ENCODE measurements at regions not wholly inside any gene's neighbourhood (a gene's known extent, or its start where the extent isn't known, plus 50 kb on each side); places are given as distances from the start of the nearest gene placed in this dataset.
"Not testable (repeated sequence)": the region's sequence is repeated elsewhere in the genome, so short reads cannot be mapped to it uniquely, and the experiment has no call there.

DNA sequence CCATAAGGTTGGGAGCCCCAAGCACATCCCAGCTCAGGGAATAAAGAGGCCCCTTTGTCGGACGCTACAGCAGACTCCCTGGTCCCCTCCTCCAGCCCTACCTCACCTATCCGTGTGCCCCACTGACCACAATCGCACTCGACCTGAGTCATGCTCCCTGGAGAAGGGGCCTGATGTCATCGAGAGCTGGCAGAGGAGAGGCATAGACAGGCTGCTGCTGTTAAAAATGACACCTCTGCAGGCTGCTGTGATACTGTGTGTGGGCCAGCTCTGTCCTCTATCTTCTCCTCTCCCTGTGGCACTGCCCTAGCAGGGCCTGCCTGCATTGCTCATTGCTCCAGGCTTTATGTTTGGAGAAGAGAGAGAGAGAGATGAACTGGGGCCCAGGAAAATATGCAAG, 123.4 kb upstream of the SYT13 start:
- no peak for DNase-seq (ENCODE audit: low read depth in 2 of 2)

DNA sequence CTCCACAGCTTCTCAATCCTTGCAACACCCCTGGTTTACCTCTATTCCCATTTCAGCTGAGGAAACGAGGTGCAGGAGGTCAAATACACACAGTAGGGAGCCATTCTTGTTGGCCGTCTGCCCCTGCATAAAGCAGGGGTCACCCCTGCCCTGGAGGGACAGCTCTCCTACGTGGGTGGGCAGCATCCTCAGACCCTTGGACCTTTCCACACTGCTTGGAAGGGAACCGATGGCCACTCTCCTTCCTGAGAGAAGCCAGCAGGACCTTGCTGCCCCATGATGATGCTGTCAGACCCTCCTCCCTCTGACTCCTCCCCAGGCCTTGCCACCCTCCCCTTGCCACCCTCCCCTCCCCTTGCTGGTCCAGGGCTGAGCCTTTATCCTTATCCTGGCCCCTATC, 121.1 kb upstream of the SYT13 start:
- no peak for DNase-seq (ENCODE audit: low read depth in 2 of 2)

DNA sequence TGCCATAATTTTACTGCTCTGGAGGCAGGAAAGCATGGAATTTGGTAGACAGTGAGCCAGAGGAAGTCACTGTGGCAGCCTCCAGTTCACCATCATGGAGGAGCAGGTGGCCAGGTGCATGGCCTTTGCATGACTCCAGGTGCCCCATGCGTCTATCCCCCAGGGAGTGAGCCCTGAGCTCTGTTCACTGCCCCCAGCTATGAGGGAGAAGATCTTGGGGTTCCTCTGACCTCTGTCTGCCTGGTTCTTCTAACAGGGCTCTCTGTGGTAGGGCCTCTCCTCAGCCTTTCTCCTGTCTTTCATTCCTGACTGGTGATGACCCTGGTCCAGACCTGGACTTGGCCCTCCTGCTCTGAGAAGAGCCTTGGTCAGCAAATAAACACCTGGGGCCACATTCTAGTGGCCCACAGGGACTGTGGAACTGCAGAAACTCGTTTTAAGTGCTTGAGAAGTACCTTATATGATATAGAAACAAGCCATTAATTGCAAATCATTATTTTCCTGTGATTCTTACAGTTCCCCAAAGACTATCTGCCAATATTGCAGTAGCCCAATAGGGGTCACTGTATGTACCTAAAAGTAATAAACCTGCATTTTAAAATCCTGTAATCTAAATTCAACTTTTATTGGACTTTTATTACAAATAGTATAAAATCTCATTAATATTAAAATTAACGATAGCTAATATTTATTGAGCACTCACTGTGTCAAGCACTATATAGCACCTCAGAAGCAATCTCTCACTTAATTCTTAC, 120.0 kb upstream of the SYT13 start:
- DNase-seq (ENCODE audit: low read depth in 2 of 2) = no peak

DNA sequence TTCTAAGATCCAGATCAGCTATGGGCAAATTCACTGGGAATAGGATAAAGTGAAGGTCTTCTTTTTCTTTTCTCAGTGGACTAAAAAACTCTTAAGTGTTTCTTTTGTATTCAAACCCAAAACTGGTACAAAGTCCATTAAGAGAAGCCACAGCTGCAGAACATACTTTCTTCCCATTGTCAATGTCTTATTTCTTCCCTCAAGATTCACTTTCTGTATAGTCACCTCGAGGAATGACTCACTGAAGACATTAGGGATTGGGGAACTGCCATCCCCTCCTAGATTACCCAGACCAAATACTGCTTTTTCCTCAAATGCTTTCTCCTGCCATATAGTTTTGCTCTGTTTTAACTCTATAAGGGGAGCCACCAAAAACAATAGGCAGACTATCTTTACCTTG, 117.4 kb upstream of the SYT13 start:
- not testable (repeated sequence) for DNase-seq (ENCODE audit: low read depth in 2 of 2)

DNA sequence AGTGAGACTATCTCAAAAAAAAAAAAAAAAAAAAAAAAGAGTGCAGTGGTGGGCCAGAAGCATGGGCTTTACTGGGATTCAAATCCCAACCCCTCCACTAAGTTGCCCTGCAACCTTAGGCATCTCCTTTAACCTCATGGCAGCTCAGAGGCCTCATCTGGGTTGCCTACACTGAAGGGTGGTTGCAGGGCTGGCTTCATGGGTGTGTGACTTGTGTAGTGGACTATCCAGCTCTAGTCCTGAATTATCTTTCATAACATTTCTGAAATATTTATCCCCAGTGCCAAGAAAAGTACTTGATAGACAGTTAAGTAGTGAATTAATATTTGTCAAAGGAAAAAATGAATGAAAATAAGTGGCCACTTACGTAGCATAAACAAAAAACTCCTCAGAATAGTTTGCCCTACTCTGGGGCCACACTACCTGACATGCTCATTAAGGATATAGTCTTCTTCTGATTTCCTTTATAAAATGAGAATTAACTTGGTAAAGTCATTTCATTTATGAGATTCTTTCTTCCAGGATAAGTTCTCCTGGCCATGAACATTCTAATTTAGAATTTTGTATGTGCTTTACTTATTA, 116.0 kb upstream of the SYT13 start:
- DNase-seq (ENCODE audit: low read depth in 2 of 2) = no peak

DNA sequence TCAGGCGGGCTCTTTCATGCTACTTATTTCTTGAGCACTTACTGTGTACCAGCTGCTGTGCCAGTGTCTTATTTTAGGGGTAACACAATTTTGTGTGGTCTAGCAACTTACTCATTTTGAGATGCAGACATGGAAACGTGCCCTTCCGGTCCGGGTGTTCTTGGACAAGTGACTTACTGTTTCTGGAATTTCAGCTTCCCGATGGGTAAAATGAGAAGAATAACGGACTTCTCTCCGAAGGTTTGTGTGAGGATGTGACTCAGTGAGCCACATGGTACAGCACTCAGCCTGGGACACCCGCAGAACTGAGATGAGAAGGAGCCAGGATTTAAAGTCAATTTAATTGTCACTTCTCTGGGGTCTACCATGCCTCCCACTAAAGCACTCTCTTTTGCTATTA, 114.5 kb upstream of the SYT13 start:
- DNase-seq (ENCODE audit: low read depth in 2 of 2) = no peak

DNA sequence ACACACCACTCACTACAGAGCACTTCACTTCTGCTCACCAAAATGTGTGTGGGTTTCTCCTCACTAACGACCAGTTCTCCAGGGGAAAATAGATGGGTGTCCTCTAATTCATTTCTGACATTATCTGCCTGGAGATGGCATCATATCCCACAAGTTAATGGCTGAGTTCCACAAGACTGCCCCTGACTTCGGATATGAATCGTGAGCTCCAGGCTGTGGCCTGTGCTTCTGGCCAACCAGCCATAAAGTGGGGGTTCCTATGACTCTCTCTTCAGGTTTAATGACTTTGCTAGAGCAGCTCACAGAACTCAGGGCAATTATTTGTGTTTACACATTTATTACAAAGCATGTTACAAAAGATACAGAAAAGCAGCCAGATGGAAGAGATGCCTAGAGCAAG, 113.0 kb upstream of the SYT13 start:
- DNase-seq (ENCODE audit: low read depth in 2 of 2) = no peak

DNA sequence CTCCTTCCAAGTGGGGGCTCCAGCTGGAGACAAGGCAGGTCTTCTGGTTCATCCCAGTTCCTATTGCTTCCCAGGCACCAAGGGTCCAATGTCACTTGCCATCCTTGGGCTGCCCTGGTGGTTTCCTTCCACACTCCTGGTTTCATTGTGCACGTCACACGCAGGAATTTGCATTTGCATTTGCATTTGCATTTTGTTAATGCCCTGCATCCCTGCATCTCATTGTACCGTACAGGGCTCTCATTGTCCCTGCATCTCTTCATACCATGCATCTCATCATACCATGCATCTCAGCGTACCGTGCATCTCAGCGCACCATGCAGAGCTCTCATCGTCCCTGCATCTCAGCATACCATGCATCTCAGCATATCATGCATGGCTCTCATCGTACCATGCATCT, 112.2 kb upstream of the SYT13 start:
- no peak for DNase-seq (ENCODE audit: low read depth in 2 of 2)

- no peak for DNase-seq (ENCODE audit: low read depth in 2 of 2)
Observed at GRCh38 chr11:45396394-45396793, 110.3 kb upstream of the SYT13 start.

- DNase-seq (ENCODE audit: low read depth in 2 of 2) = no peak
Observed at GRCh38 chr11:45395947-45396346, 109.8 kb upstream of the SYT13 start.

- DNase-seq (ENCODE audit: low read depth in 2 of 2) = no peak
Observed at GRCh38 chr11:45395421-45395820, 109.3 kb upstream of the SYT13 start.

GRCh38 chr11:45394294-45395085, 108.3 kb upstream of the SYT13 start:
- DNase-seq (ENCODE audit: low read depth in 2 of 2) = no peak

- no peak for DNase-seq (ENCODE audit: low read depth in 2 of 2)
Observed at GRCh38 chr11:45393826-45394225, 107.7 kb upstream of the SYT13 start.

DNA sequence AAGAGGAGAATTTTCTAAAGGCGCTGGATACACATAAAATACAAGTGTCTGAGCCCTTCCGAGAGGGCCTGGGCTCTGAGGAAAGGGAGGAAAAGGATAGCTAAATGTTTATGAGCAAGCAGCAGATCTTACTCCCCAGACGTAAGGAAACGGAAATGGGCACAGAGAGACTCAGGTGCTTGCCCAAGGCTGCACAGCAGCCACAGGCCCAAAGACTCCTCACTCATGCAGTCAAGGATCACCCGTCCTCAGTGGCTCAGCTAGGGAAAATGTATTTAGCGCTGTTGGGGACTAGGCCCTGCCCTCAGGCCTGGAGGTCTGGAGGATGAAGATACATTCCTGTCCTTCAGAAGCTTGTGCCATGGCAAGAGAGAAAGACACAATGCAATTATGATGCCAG, 107.2 kb upstream of the SYT13 start:
- DNase-seq (ENCODE audit: low read depth in 2 of 2) = no peak

DNA sequence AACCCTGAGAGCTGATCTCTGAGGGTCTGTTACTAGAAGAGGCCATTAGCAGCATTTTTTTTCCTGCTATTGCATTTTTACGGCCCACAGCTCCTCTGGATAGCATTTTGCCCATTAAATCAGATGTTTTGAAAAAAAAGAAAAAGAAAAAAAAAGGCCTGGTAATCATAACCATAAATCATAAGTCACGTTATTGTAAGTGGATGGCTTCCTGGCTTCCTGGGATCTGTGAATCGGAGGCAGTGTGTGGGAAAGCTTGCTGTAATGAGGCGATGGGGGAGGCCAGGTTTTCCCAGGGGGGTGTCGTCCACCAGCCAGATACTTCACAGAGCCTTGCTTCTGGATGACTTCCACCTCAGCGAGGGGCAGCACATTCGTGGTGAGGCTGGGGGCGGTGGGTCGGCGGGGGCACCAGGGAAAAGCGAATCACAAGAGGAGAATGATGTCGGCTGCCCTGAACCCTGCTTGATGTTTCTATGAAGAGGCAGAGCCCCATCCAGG, 106.5 kb upstream of the SYT13 start:
- DNase-seq (ENCODE audit: low read depth in 2 of 2) = no peak

DNA sequence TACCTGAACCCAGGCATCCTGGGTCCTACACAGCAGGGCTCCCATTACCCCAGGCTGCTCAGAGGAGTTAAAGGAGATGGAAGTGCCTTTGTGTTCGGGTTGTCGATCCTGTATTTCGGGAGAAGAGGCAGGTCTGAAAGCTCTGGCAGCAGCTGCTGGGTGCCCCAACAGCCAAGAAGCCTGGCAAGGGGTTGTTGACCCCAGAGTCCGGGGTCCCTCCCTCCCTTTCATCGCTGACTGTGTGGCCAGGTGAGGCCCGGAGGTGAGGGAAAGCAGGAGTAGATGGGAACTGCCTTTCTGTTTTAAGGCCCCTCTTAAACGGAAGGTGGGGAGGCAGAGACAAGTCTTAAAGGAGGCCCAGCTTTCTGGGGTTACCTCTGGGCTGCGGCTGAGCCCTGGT, 106.0 kb upstream of the SYT13 start:
- DNase-seq (ENCODE audit: low read depth in 2 of 2) = no peak

DNA sequence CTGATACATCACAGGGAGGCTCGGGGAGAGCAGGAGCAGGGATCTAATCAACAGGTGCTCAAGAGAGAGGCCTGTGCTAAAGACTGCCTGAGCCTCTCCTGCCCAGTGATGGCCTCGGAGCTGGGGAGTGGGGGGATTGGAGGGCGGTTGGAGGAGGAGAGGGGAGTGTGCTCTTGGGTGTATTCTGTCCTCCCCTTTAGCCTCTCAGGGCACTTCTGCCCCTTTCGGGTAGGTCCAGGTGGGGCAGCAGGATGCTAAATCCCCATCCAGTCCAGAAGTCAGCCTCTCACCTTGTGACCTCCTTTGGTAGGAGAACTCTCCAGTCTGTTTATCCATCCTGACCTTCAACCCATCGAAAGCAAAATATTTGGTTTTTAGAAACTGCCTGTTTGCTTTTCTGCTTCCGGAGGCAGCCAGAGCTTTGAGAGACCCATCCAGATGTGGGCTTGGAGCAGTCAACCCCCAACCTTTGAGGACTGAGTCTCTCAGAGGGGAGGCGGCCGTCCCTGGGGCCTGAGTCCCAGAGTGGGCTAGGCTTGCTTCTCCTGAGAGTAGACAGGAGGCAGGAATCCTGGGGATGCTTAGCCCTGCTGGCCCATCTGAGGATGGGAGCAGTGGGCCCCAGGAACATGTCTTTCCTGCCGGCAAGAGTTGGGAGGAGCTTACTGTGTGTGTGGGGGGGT, 105.2 kb upstream of the SYT13 start:
- DNase-seq (ENCODE audit: low read depth in 2 of 2) = no peak

DNA sequence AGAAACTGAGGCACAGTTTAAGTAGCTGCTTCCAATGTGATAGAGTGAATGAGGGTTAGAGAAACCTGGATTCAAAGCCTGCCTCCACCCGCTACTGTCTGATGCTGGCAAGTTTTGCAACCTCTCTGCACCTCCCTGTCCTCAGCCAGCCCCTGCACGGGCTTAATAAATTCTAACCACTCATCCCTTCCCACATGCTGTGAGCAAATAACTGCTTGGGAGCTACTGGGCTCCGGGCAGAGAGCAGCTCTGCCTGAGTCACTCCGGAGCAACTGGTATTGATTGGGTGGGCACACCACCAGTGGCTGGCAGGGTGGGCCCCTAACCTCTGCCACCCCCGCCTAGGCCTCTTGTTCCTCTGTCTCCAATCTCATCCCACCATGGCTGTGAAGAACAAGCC, 104.3 kb upstream of the SYT13 start:
- no peak for DNase-seq (ENCODE audit: low read depth in 2 of 2)

DNA sequence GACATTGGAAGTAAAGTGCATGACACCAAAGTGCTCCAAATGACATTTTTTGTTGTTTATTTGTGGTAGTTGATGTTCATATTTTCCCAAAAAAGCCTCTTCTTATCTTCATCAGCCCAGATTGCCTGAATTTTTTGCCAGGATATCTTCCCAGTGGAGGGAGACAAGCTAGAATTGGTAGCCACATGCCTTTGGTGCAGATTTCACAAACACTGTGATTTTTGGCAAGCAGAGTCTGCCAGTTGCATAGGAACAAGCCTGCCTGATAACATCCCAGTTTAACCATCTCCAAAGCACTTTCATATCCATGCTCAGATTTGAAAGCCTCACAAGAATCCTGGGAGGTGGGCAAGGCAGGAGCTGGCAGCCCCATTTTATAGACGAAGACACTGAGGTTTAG, 102.3 kb upstream of the SYT13 start:
- no peak for DNase-seq (ENCODE audit: low read depth in 2 of 2)

- not testable (repeated sequence) for DNase-seq (ENCODE audit: low read depth in 2 of 2)
Observed at GRCh38 chr11:45387885-45388284, 101.7 kb upstream of the SYT13 start.

DNA sequence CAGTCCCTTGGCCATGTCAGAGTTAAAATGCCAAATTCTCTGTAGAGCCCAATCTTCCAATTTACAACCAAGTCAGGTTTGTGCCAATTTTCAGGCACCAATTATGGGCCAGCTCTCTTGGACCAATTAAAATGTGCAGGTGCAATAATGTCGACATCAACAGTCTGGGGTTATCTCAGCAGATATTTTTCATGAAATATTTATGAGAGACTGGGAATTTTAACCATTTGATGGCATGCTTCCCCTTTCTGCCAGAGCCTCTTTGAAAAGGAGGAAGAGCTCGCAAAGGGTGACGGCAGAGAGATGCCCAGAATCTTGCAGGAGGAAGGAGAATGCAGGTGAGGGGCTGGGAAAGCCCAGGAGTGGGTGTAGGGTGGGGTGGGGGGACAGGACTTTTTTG, 100.8 kb upstream of the SYT13 start:
- DNase-seq (ENCODE audit: low read depth in 2 of 2) = no peak

DNA sequence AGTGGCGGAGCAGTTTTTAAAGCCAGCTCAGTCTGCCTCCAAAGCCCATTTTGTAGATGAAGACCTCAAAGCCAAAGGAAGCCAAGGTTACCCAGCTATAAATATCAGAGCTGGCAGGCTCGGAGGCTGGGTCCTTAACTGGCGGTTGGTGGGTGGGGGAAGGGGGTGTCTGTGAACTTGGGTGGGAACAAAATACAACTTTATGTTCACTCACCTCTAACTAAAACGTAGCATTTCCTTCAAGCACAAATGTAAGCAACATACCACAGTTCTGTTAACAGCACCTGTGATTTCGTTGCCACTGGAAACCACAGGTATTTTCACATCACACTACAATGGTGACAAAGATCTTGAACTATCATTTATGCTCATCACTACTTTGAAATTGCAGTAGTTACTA, 99.7 kb upstream of the SYT13 start:
- DNase-seq (ENCODE audit: low read depth in 2 of 2) = no peak
